MV-4-11 (cell line): ENCODE measurements at regions not wholly inside any gene's neighbourhood (a gene's known extent, or its start where the extent isn't known, plus 50 kb on each side); places are given as distances from the start of the nearest gene placed in this dataset.

ENCODE experiments used
- DNase-seq: peaks from one replicate; lab custom pipeline; 2025; lab: John Stamatoyannopoulos, UW

DNA sequence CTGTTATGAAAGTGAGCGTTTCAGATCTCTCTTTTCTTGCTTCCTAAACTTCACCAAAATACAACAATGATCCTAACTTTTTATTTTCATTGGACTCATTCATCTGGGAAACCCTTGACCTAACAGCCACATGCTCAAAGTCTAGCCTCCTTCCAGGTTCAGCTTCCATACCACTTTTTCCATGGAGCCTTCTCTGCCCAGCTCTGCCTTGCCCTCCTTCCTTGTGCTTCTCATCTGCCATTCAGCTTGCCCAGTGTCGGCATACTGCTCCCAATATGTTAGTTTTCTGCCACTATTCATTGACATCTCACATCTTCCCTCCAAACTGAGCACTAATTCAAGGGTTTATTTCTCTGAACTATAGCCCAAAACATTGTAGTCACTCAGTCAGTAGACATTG, 214.7 kb downstream of the RAD51AP2 start:
- no peak for DNase-seq

DNA sequence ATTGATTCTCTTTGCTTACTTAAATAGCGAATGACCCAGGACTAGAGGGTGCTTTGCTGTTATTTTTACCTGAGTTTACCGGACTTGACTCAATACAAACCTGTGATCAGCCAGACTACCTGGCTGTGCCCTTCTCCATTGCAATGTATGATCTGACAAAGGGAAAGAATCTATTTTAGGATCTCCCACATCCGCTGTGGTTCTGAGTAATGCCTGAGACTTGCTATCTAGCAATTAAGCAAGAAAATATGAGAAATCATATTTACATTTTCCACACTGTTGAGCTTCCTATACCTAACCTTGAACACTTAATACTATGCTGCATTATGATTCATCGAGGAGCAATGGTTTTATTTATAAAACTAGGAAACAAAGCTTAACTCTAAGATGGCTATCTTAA, 215.2 kb downstream of the RAD51AP2 start:
- peak; percentile 61 for DNase-seq

DNA sequence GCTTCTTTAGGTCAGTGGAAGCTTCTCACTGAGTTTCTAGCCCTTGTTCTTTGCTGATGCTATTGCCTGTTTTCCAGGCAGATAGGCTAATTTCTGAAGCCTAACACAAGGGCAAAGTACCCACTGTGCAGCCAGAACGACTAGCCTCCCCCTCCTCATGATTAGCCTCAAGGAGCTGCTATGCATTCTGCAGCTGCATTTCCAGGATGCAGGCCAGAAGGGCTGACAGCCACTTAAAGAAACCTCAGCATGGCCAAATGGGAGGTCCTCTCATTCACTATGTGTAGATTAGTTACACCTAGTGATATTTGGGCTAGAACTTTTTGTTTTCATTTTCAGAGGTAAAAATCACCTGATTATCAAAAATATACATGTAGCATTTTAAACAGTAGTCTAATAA, 216.0 kb downstream of the RAD51AP2 start:
- DNase-seq: no peak

DNA sequence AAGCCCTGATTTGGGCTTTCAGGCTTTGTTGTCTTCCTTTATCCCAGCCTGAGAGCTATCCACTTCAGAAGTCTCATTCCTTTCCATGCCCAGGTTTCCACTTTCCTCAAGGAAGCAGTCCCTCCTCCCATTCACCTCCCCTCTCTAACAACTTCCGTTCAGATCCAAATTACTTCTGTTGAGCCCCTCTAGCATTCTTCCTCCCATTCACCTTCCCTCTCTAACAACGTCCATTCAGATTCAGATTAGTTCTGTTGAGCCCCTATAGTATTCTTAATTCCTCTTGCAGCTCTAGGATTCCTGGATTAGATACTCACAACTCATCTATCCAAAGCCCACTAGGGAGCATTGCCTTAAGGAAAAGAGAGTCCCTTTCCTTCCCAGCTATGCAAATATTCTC, 216.8 kb downstream of the RAD51AP2 start:
- no peak for DNase-seq

DNA sequence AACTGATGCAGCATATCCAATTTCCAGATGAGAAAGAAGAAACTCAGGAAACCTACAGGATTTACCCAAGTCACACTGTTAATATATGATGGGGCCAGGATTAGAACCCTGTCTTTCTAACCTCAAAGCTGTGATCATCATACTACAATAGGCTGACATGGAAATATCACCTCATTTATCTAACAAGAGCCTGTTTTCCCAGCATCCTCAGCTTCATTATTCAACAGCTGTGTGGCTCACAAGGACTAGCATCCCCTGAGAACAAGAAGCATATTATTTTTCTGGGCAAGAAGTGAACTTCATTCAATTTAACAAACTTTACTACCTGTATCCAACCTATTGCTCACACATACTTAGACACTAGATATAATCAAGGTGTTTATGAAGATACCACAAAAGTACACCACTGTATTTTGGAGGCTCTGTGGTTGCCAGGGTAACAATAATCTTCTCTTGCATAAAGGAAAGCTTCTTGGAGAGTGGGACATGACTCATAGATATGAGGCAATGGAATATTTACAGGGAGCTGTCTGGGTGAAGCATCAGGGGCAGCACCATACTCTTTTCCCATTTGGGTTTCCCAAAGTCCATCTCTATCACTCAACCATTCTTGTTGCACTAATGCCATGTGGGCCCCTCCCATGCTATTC, 218.2 kb downstream of the RAD51AP2 start:
- DNase-seq: peak; percentile 61

DNA sequence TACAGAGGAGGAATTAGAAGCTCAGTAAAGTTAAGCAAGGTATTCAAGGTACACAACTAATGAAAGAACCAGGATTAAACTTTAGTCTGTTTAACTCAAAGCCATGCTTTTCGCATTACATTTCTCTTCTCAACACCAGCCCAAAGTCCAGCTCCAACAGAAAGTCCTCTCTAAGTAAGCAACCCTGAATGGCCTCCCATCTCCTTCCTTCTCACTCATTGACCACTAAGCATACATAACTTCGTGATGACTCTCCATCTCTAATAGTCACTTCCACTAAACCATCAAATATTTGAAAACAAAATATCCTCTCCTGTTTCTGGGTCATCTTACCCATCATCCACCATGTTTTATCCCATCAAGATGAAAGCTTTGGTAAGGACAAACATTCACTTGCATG, 219.8 kb downstream of the RAD51AP2 start:
- no peak for DNase-seq

DNA sequence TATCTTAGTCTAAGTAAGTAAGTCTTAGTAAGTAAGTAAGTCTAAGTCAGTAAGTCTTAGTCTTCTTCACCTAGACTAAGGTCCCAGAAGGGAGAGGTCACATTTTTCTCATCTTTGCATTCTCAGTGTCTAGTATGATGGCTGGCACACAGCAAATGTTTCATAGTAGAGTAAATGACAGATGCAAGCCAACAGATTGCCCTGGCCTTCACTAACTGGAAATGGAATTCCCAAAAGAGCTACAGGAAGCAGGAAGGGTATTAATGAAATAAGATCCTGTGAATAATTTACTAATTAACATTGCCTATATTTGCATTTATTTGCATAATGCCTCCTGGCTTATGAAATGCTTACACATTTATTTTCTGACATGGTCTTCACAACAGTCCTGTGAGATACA, 221.6 kb downstream of the RAD51AP2 start:
- no peak for DNase-seq

DNA sequence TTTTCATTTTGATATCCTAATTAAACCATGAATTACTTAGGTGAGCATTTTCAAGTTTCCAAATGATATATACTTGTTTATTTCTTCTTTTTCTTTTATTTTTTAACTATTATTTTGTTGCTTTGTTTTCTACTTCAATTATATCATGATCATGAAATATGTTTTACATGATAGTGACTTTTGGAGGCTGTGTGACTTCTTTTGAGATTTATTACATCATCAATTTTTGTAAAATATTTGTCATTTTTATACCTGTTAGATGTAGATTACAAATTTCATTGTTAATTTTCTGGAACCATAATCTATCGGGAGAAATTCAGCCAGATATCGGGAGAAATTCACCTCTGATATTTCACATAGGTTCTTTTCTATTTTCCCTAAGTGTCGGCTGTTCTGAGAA, 228.6 kb downstream of the RAD51AP2 start:
- no peak for DNase-seq

DNA sequence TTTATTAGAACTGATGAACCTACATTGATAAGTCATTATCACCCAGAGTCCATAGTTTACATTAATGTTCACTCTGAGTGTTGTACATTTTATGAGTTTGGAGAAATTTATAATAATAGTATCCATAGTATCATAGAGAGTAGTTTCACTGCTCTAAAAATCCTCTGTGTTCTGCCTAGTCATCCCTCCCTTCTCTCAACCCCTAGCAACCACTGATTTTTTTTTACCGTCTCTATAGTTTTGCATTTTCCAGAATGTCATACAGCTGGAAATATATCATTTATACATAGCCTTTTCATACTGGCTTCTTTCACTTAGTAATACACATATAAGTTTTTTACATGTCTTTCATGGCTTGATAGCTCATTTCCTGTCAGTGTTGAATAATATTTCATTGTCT, 231.1 kb downstream of the RAD51AP2 start:
- DNase-seq: no peak

DNA sequence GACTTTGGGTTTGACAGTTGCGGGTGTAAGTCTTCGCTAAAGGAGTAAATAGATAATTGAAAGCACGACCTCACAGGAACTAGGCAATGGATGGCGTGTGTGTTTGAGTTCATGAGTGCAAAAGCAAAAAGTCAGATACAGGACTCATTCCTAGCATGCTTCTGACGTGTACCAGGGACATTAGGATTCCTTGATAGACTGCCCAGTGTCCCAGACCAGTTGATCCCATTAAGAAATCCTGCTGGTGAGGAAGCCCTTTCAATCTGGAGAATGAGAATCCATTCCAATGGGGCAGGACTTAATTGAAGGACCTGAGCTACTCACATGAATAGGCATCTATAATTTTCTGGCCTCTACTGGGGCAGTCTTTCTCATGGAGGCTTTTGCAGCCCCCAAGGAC, 235.4 kb downstream of the RAD51AP2 start:
- DNase-seq: no peak

DNA sequence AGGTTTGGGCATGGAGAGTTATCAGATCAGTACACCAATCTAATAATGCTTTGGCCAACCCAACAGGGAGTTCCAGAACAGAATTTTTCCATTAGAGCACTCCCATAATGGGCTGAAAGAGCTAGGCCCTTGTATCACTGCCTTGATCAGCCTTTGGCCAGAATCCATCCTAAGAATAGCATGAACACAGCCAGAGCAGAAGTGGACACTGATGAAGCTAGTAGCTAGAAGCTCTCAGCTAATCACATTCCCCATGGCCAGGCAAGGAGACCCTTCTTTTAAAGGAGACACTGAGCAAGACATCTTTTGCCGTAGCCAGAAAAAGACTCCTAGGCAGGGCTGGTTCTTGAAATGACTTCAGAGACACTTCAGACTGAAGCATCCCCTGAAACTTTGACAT, 236.0 kb downstream of the RAD51AP2 start:
- no peak for DNase-seq

DNA sequence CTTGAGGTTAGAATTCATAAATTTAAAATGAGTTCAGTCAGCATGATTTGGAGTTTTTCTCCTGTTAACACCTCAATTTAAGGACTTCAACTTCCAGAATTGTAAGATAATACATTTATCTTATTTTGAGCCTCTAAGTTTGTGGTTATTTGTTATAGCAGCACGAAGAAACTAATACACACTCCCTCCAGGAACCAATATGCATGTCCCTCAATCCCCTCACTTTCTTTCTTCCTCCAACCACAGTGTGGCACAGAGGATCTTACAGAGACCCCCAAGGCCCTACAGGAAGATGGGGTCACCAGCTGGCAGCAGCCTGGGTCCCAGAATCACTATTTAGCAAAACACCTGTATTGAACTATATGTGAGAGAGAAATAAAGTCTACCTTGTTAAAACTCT, 242.0 kb downstream of the RAD51AP2 start:
- no peak for DNase-seq

DNA sequence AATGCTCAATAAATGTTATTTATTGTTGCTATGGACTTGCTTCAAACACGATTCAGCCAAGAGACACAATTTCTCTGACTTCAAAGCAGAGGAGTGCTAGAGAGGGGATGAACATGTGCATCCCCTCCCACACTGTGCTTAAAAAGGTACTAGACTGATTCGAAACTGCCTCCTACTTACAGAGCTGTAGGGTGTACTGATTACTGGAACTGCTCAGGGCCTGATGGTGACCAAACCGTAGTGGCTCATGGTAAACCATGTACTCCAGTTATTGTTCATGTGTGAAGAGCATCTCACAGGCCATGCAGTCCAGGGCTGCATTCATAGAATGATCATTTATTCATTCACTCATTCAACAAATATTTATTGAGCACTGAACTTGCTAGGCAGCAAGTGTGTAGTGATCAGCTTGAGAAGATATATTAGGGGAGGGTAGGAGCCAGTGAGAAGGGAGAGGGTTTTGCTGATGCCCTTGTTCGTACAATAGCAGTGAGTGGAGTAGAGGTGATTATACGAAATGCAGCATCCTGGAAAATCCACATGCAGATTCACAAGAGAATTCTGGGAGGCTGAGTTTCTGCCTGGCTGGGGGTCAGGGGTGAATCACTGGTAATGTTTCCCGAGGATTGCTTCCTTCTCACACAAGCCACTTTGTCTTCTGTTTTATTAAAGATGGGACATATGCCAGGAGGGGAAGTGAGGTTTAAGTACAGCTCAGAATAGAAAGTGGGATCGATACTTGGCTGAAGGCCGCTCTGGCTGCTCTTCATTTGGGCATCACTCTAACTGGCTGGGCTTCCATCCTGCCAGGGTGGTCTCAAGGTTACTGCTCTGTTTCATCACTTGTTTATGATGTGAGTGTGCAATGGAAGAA, 245.4 kb downstream of the RAD51AP2 start:
- DNase-seq: no peak

DNA sequence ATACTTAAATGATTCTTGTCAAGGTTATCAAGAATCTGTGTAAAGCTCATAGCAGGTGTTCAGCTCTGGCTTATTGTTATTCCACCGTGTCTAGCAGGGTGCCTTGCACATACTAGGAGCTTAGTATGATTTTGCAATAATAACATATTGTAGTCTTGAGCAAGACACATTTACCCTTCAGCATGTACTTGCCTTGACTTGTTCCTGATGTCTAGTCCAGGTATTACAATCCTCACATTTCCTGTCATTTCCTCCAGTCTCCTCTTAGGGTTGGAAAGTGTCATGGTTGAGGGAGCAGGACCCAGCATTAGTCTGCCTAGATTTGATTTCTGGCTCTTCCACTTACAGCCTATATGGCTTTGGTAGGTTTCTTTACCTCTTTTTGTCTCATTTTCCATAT, 246.1 kb downstream of the RAD51AP2 start:
- no peak for DNase-seq

DNA sequence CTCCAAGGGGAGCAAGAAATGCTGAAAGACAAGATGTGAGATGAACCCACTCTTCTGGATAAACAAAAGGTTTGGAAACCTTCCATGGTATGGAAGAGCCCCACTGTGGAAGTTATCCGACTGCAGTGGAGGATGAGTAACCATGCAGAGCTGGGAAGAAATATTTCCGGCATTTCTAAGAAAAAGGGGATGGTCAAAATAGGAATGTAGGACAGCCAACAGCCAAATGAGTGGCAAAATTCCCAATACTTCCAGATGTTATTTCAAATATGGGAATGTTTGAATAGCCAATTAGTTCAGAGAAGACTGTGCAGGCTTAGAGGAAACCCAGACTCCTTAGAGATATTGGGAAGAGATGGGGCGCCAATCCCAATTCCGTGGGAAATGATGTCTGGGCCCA, 246.8 kb downstream of the RAD51AP2 start:
- DNase-seq: no peak

DNA sequence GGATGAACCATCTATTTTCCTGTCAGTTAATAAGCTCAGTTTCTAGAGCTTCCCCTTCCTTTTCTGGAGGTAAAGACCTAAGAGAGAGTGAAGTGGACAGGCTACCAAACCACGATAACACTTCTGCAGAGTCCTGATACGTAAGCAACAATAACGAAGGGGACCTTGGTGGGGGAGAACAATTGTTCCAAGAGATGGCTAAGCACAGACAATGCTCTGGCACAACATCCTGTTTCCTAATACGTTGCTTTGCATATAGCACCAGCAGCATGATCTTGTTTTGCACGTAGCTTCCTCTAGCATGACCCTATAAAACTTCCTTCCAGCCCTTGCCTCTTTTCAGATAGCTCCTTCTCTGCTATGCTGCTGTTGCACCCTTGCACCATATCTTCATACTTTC, 247.3 kb downstream of the RAD51AP2 start:
- DNase-seq: peak; percentile 7

DNA sequence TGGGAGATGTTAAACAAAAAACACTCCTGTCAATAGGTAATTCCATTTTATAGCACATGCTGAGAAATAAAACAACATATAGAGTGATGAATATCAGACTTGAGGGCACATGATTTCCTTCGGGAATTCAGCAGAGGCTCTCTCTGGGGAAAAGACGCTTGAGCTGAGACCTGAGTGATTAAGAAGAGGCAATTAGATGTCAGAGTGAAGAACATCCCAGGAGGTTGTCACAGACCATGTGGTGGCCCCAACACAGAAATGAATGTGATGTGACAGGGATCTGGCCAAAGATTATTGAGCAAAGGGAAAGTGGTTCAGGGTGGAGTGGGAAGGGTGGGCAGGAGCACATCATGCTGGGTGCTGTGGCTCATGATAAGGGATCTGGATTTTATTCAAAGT, 254.7 kb downstream of the RAD51AP2 start:
- DNase-seq: no peak

DNA sequence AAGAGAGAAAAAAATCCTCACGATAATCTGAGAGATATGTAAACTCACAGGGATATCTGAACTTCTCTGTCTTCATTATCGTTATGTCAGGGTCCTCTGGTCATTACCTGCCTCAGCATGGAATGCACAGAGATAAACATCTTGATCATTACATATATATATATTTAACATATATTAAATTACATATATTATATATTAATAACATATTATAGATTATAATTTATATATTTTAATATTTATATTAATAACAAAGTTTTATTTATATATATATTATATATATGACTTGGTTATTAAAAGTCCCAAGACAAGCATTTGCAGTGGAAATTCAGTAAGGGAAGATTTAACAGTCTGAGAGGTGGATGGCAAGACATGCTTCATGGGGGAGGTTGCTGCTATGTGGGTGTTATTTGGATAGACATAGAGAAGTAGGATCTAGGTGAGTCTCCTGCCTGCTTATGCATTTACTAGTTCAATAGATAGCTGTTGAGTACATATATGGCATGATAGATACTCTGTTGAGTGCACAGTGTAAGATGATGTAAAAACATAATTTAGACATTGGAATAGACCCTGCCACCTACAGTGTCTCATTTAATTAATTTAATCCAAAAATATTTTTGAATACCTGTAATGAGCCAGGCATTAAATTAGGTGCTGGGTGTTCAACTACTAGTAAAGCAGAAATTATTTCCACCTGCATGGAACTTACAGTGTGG, 255.2 kb downstream of the RAD51AP2 start:
- DNase-seq: no peak

DNA sequence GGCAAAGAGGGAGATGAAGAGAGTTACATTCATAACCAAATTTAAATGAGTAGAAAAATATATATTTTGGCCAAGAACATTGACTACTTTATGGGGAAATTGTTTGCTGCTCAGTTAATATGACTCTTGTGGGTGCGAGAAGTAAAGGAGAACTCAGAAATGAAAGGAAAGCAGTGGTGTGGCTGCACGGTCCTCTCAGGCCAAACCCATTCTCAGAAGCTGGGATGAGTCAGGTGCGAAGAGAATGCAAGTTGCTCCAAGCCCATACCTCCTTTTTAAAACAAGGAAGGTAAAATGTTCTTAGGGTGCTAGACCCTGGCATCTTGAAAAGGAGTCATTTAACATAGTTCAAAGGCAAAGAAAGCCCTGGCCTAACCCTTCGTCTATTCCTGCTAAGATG, 258.6 kb downstream of the RAD51AP2 start:
- no peak for DNase-seq

DNA sequence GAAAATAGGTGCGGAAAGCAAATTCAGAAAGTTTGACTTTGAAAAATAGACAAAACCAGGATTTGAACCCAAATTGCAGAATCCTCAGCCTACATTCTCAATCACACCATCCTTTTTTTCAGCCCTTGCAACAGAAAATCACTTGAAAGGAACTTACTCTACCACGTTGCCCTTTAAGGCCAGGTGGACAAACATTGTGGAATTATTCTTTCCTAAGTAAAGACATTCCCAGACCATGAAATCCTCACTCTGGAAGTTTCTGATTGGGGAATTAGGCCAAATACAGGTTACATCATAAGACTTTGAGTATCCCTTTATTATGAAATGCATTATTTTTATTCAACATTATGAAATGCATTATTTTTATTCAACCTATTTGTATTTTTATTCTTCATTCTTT, 259.4 kb downstream of the RAD51AP2 start:
- DNase-seq: no peak

DNA sequence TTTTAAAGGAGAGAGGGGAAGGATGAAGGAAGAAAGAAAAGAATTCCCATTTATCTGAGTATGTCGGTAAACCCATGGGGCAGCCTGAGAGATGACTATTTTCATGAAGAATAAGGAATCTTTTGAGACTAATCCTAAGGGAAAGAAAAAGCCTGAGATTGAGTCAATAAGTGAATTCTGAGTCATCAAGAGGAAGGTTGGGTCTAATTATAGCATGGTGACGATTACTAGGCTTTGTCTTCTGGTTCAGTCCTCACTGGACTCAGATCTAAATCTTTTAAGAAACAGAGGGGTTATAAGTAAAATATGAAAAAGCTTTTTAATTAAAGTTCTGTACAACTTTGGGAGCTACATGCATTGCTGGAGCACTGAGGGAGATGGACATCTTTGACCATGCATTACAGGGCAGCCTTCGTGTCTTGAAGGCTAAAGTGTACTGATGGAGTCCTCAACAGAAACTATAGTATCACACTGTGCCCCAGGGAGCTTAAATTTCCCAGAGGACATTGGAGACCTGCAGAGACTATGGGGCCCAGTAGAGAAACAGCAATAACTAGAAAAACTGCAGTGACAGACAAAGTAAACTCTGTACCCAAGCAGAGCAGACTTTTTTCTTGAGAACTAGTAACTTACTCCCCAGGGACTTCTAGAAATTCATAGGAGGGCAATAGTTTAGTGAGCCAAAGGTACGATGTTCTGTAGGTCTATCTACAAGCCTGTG, 260.9 kb downstream of the RAD51AP2 start:
- no peak for DNase-seq

DNA sequence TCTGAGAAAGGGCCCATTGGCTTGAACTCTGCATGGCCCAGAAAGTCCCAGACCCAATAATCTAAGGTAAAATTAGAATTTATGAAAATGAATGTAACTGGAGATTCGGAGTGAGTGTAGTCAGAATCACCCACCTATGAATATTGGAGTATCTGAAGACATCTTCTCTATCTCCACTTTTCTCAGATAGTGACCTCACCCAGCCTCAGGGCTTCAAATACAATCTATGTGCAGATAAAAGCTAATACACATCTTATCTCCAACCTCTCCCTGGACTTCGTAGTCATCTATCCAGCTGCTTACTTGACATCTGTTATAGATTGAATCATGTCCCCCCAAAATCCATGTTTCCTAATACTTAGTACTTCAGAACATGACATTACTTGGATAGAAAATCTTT, 263.2 kb downstream of the RAD51AP2 start:
- no peak for DNase-seq
